ENCODE measurements at regions not wholly inside any gene's neighbourhood (a gene's known extent, or its start where the extent isn't known, plus 50 kb on each side); places are given as distances from the start of the nearest gene placed in this dataset.

GRCh38 chr1:17877316-17877715 is 122.2 kb downstream of the ACTL8 start:
- TF ChIP-seq CTCF (IDR thresholded peaks at IDR 0.05) = no peak
- TF ChIP-seq POLR2A (IDR thresholded peaks at IDR 0.05) = no peak
- no peak for TF ChIP-seq EP300 (IDR thresholded peaks at IDR 0.05)

All from tibial nerve (tissue), 4 donors.